ENCODE measurements at regions not wholly inside any gene's neighbourhood (a gene's known extent, or its start where the extent isn't known, plus 50 kb on each side); places are given as distances from the start of the nearest gene placed in this dataset.

GRCh38 chr4:17197070-17197469 lies 298.6 kb upstream of the LDB2 start:
- Histone ChIP-seq H3K27me3 (no peaks in the 10 kb centered on the region), H3K9me3 (peaks cover 0 to 18% (median 0%) of the 10 kb centered on the region in 11 donors), H3K27ac (peak overlapping the region in 1 of 10 donors; percentile 15), H3K4me1 (peaks cover 0 to 8% (median 0%) of the 10 kb centered on the region in 9 donors), H3K36me3 (no peaks in the 10 kb centered on the region), H3K4me3 (no peak overlapping the region)
- TF ChIP-seq CTCF (IDR thresholded peaks at IDR 0.05): no peak
- DNase-seq (no peak), ATAC-seq (peak in 4 of 8 donors; percentile 30 to 70 (median 58))
- 65 to 76% methylated on average over 4 of the region's 4 CpGs for WGBS, 2 donors
- intact Hi-C loops (cut with DNase I): no loop called here

- Histone ChIP-seq H3K27ac (no peak overlapping the region), H3K27me3 (no peaks in the 10 kb centered on the region), H3K4me3 (no peak overlapping the region), H3K4me1 (peaks cover 0 to 13% (median 0%) of the 10 kb centered on the region in 9 donors), H3K36me3 (no peaks in the 10 kb centered on the region), H3K9me3 (peaks cover 0 to 18% (median 0%) of the 10 kb centered on the region in 11 donors)
- no peak for DNase-seq
- ATAC-seq: no peak
- intact Hi-C loops (cut with DNase I): no loop called here
- 66 to 82% methylated on average over 4 of the region's 4 CpGs for WGBS, 2 donors
- TF ChIP-seq CTCF (IDR thresholded peaks at IDR 0.05): no peak
These were observed 297.2 kb upstream of the LDB2 start for GRCh38 chr4:17195461-17196275.

DNA sequence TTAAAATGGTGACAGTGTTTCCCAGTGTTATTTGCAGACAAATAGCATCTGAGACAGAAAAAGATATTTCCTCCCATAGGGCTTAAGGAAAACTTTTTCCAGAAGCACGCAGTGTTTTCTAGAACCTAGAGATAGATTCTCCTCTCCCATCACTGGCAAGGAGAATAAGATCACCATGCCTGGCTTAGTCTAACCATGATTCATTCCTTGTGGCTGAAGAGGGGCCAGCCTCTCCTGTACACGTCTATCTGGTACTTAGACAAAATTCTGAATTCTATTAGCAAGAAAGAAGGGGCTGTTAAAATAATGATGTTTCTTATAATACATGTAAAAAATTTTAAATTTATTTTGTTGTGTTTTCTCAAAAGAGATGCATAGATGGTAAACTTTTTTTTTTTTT lies 296.1 kb upstream of the LDB2 start:
- Histone ChIP-seq H3K4me3 (no peak overlapping the region), H3K36me3 (no peaks in the 10 kb centered on the region), H3K9me3 (peaks cover 0 to 17% (median 0%) of the 10 kb centered on the region in 11 donors), H3K27ac (no peak overlapping the region), H3K4me1 (peaks cover 0 to 16% (median 0%) of the 10 kb centered on the region in 9 donors), H3K27me3 (no peaks in the 10 kb centered on the region)
- WGBS, 2 donors: 83 to 84% methylated on average over 2 of the region's 2 CpGs
- DNase-seq (no peak), ATAC-seq (no peak)
- no peak for TF ChIP-seq CTCF (IDR thresholded peaks at IDR 0.05)
- intact Hi-C loops (cut with DNase I): no loop called here

- no peak for DNase-seq
- H3K27ac ChIP-seq: peak overlapping the region in 2 of 10 donors; percentile 16 to 55
These were observed 291.3 kb upstream of the LDB2 start for GRCh38 chr4:17189759-17190158.

More at GRCh38 chr4:17189759-17190158, 291.3 kb upstream of the LDB2 start:
- no peak overlapping the region for H3K4me3 ChIP-seq
- peaks cover 0 to 32% (median 6%) of the 10 kb centered on the region in 9 donors for H3K4me1 ChIP-seq
- TF ChIP-seq CTCF (IDR thresholded peaks at IDR 0.05): no peak
- no peaks in the 10 kb centered on the region for H3K36me3 ChIP-seq
- no peaks in the 10 kb centered on the region for H3K27me3 ChIP-seq
- H3K9me3 ChIP-seq: peaks cover 0 to 14% (median 0%) of the 10 kb centered on the region in 11 donors
- no peak for ATAC-seq
- WGBS, 2 donors: 72 to 79% methylated on average over 3 of the region's 3 CpGs
- intact Hi-C loops (cut with DNase I): no loop called here

Measured in heart right ventricle (tissue), 16 donors.